H9 (cell line): ENCODE measurements at regions not wholly inside any gene's neighbourhood (a gene's known extent, or its start where the extent isn't known, plus 50 kb on each side); places are given as distances from the start of the nearest gene placed in this dataset.

ENCODE experiments used
- DNase-seq: peaks from one replicate; pipeline ENCODE4 v3.0.0-alpha.2; 2017
- H2AFZ ChIP-seq: one replicate; pipeline ENCODE4 v1.6.1; 2013; ENCODE audit warnings: mild to moderate bottlenecking, low read length, control low read depth, moderate library complexity
- H2AK5ac ChIP-seq: 2 replicates; pipeline ENCODE4 v1.6.1; 2013; ENCODE audit warnings: low read length, control low read depth, mixed read lengths; ENCODE audit not compliant: insufficient read length
- H2BK120ac ChIP-seq: one replicate; pipeline ENCODE4 v1.6.1; 2013; ENCODE audit warnings: low read depth, mild to moderate bottlenecking, low read length, control low read depth, inconsistent platforms; ENCODE audit not compliant: poor library complexity, severe bottlenecking
- H2BK12ac ChIP-seq: 2 replicates; pipeline ENCODE4 v1.6.1; 2013; ENCODE audit warnings: low read length, control low read depth, mixed read lengths, low read depth; ENCODE audit not compliant: insufficient read length
- H2BK15ac ChIP-seq: 2 replicates; pipeline ENCODE4 v1.6.1; 2013; ENCODE audit warnings: low read depth, low read length, control low read depth
- H2BK20ac ChIP-seq: one replicate; pipeline ENCODE4 v1.6.1; 2013; ENCODE audit warnings: low read depth, mild to moderate bottlenecking, low read length, control low read depth, inconsistent platforms; ENCODE audit not compliant: poor library complexity, severe bottlenecking
- H2BK5ac ChIP-seq: 2 replicates; pipeline ENCODE4 v1.6.1; 2013; ENCODE audit warnings: low read length, control low read depth, mixed read lengths; ENCODE audit not compliant: insufficient read length
- H3K14ac ChIP-seq: 2 replicates; pipeline ENCODE4 v1.6.1; 2013; ENCODE audit warnings: low read length, control low read depth; ENCODE audit not compliant: insufficient read depth
- H3K18ac ChIP-seq: 2 replicates; pipeline ENCODE4 v1.6.1; 2013; ENCODE audit warnings: low read depth, mild to moderate bottlenecking, mixed read lengths, low read length, control low read depth; ENCODE audit not compliant: insufficient read length
- H3K23ac ChIP-seq: 2 replicates; pipeline ENCODE4 v1.6.1; 2013; ENCODE audit warnings: low read length, control low read depth, mixed read lengths, low read depth; ENCODE audit not compliant: insufficient read length
- H3K23me2 ChIP-seq: 2 replicates; pipeline ENCODE4 v1.6.1; 2013; ENCODE audit warnings: low read depth, mild to moderate bottlenecking, mixed read lengths, low read length, control low read depth; ENCODE audit not compliant: insufficient read length, poor library complexity, severe bottlenecking
- H3K27ac ChIP-seq: 2 replicates; pipeline ENCODE4 v1.5.1; 2013; ENCODE audit warnings: low read length, control low read depth, mixed read lengths, low read depth; ENCODE audit not compliant: insufficient read length
- H3K27me3 ChIP-seq: 2 replicates; pipeline ENCODE4 v1.6.1; 2013; ENCODE audit warnings: low read length, control low read depth, inconsistent platforms; ENCODE audit not compliant: insufficient read depth
- H3K4ac ChIP-seq: 2 replicates; pipeline ENCODE4 v1.6.1; 2013; ENCODE audit warnings: low read depth, mild to moderate bottlenecking, control low read depth, inconsistent platforms, low read length, moderate library complexity
- H3K4me1 ChIP-seq: 2 replicates; pipeline ENCODE4 v1.6.1; 2013; ENCODE audit warnings: low read length, control low read depth, inconsistent platforms; ENCODE audit not compliant: insufficient read depth
- H3K4me2 ChIP-seq: 2 replicates; pipeline ENCODE4 v1.6.1; 2013; ENCODE audit warnings: low read length, control low read depth, mixed read lengths; ENCODE audit not compliant: insufficient read length, insufficient read depth
- H3K56ac ChIP-seq: 2 replicates; pipeline ENCODE4 v1.6.1; 2013; ENCODE audit warnings: low read depth, mild to moderate bottlenecking, mixed read lengths, low read length, control low read depth; ENCODE audit not compliant: insufficient read length
- H3K79me1 ChIP-seq: 2 replicates; pipeline ENCODE4 v1.6.1; 2013; ENCODE audit warnings: low read depth, mild to moderate bottlenecking, moderate library complexity, low read length, control low read depth, inconsistent platforms; ENCODE audit not compliant: insufficient read depth, poor library complexity, severe bottlenecking
- H3K79me2 ChIP-seq: 2 replicates; pipeline ENCODE4 v1.6.1; 2013; ENCODE audit warnings: low read length, control low read depth, inconsistent platforms; ENCODE audit not compliant: insufficient read depth
- H3K9ac ChIP-seq: 2 replicates; pipeline ENCODE4 v1.6.1; 2013; ENCODE audit warnings: low read length, control low read depth, mixed read lengths; ENCODE audit not compliant: insufficient read length; ENCODE audit errors: extremely low read depth
- H3K9me3 ChIP-seq: one replicate; pipeline ENCODE4 v1.6.1; 2013; ENCODE audit warnings: low read depth, low read length, inconsistent platforms; ENCODE audit not compliant: control insufficient read depth
- H3T11ph ChIP-seq: one replicate; pipeline ENCODE4 v1.6.1; 2013; ENCODE audit warnings: mild to moderate bottlenecking, low read length, control low read depth, inconsistent platforms
- H4K20me1 ChIP-seq: one replicate; pipeline ENCODE4 v1.6.1; 2013; ENCODE audit not compliant: control insufficient read depth, insufficient read length, insufficient read depth
- H4K5ac ChIP-seq: 2 replicates; pipeline ENCODE4 v1.6.1; 2013; ENCODE audit warnings: low read depth, mild to moderate bottlenecking, mixed read lengths, low read length, control low read depth; ENCODE audit not compliant: insufficient read length
- H4K8ac ChIP-seq: replicated peaks from 2 replicates; pipeline ENCODE4 v1.6.1; 2013; ENCODE audit warnings: low read length, control low read depth, mixed read lengths, low read depth; ENCODE audit not compliant: insufficient read length
- H4K91ac ChIP-seq: 2 replicates; pipeline ENCODE4 v1.6.1; 2013; ENCODE audit warnings: low read depth, mild to moderate bottlenecking, moderate library complexity, mixed read lengths, low read length, control low read depth; ENCODE audit not compliant: insufficient read length
- H3K27ac Mint-ChIP-seq, 3 experiments: 2 replicates in 2 of 3; 3 replicates in 1 of 3; pipeline ENCODE4 v1.8.0; 2020 to 2021; ENCODE audit warnings: mixed read lengths in 3 of 3, mild to moderate bottlenecking in 1 of 3, moderate library complexity in 1 of 3
- H3K27me3 Mint-ChIP-seq: 2 replicates; pipeline ENCODE4 v1.8.0; 2021; ENCODE audit warnings: low read depth, mild to moderate bottlenecking, moderate library complexity, mixed read lengths
- H3K36me3 Mint-ChIP-seq, 3 experiments: 2 replicates in 2 of 3; 3 replicates in 1 of 3; pipeline ENCODE4 v1.8.0; 2020 to 2021; ENCODE audit warnings: low read depth in 3 of 3, mixed read lengths in 3 of 3; ENCODE audit not compliant: insufficient read depth in 1 of 3
- H3K4me1 Mint-ChIP-seq, 2 experiments: 2 replicates each; pipeline ENCODE4 v1.8.0; 2020; ENCODE audit warnings: mixed read lengths in 2 of 2
- H3K4me3 Mint-ChIP-seq, 2 experiments: 2 replicates in 1 of 2; 3 replicates in 1 of 2; pipeline ENCODE4 v1.8.0; 2020 to 2021; ENCODE audit warnings: mild to moderate bottlenecking in 2 of 2, mixed read lengths in 2 of 2, moderate library complexity in 1 of 2
- H3K9me3 Mint-ChIP-seq, 2 experiments: 2 replicates in 1 of 2; 3 replicates in 1 of 2; pipeline ENCODE4 v1.8.0; 2020; ENCODE audit warnings: mild to moderate bottlenecking in 2 of 2, mixed read lengths in 2 of 2, moderate library complexity in 1 of 2
- CTCF ChIP-seq: fragments of 200-600 bp; sonication (generic); conservative IDR thresholded peaks from 3 replicates; pipeline ENCODE4 v1.8.0; 2021; ENCODE audit warnings: antibody characterized with exemption, mild to moderate bottlenecking
- WGBS: extraction: QIAGEN DNeasy Blood & Tissue Kit; methylation state at CpG from one replicate; pipeline ENCODE4 v1.1.7; 2013; ENCODE audit warnings: missing lambda C conversion rate, low lambda C conversion rate, mixed read lengths; ENCODE audit not compliant: insufficient read length; ENCODE audit errors: extremely low coverage; 5-methylcytosine and 5-hydroxymethylcytosine counted together

- H2BK120ac ChIP-seq, result no peak overlapping the region
- no CpG with 5 or more reads among the region's 1 CpG for WGBS
Measured at GRCh38 chr3:3683261-3683660, 116.0 kb upstream of the LRRN1 start.

More at GRCh38 chr3:3683261-3683660, 116.0 kb upstream of the LRRN1 start:
- DNase-seq, result no peak
- no peaks in the 10 kb centered on the region for H3K9me3 ChIP-seq
- no peak overlapping the region for H2BK5ac ChIP-seq
- no peaks in the 10 kb centered on the region for H3K79me1 ChIP-seq
- no peaks in the 10 kb centered on the region for H3K4me1 ChIP-seq
- TF ChIP-seq CTCF, result no peak
- Mint-ChIP-seq H3K4me3 (no peak overlapping the region), H3K4me1 (peaks cover 0 to 4% of the 10 kb centered on the region in 2 experiments; a peak in 1 of 4 replicates), H3K27me3 (no peaks in the 10 kb centered on the region; the same call in 1 of the 2 replicates), H3K9me3 (peaks cover 5 to 6% of the 10 kb centered on the region in 2 experiments; a peak in 4 of 5 replicates), H3K36me3 (peaks cover 0 to 7% (median 5%) of the 10 kb centered on the region in 3 experiments; a peak in 4 of 7 replicates), H3K27ac (no peak overlapping the region)
- H3K23me2 ChIP-seq, result no peaks in the 10 kb centered on the region
- H2BK20ac ChIP-seq, result no peak overlapping the region
- no peaks in the 10 kb centered on the region for H3K27me3 ChIP-seq
- H2BK15ac ChIP-seq, result no peak overlapping the region
- no peak overlapping the region for H3K18ac ChIP-seq
- no peak overlapping the region for H2AK5ac ChIP-seq
- no peak overlapping the region for H2AFZ ChIP-seq
- no peak overlapping the region for H3K56ac ChIP-seq
- H3K4ac ChIP-seq, result no peak overlapping the region
- no peaks in the 10 kb centered on the region for H3K79me2 ChIP-seq
- no peak overlapping the region for H3K14ac ChIP-seq
- no peak overlapping the region for H3T11ph ChIP-seq
- H4K8ac ChIP-seq, result no peak overlapping the region
- H3K4me2 ChIP-seq, result no peak overlapping the region
- H4K5ac ChIP-seq, result no peak overlapping the region
- H2BK12ac ChIP-seq, result no peak overlapping the region
- no peak overlapping the region for H3K27ac ChIP-seq
- H4K20me1 ChIP-seq, result no peaks in the 10 kb centered on the region
- no peak overlapping the region for H3K23ac ChIP-seq
- H3K9ac ChIP-seq, result no peak overlapping the region
- H4K91ac ChIP-seq, result no peak overlapping the region
